HFFc6 (cell line): ENCODE measurements at regions not wholly inside any gene's neighbourhood (a gene's known extent, or its start where the extent isn't known, plus 50 kb on each side); places are given as distances from the start of the nearest gene placed in this dataset.
A peak's percentile ranks its signal among the peaks of the same experiment; 100 is the strongest.

Experiments used
- DNase-seq: peaks from one replicate; pipeline ENCODE4 v3.0.0-alpha.2; 2018
- H3K27ac Mint-ChIP-seq: 2 replicates; pipeline ENCODE4 v1.8.0; 2020; ENCODE audit warnings: mild to moderate bottlenecking, mixed read lengths
- H3K27me3 Mint-ChIP-seq: 2 replicates; pipeline ENCODE4 v1.8.0; 2021; ENCODE audit warnings: mild to moderate bottlenecking, moderate library complexity, mixed read lengths; ENCODE audit not compliant: insufficient read depth
- H3K36me3 Mint-ChIP-seq: 2 replicates; pipeline ENCODE4 v1.8.0; 2021; ENCODE audit warnings: low read depth, mixed read lengths
- H3K4me1 Mint-ChIP-seq: 2 replicates; pipeline ENCODE4 v1.8.0; 2020; ENCODE audit warnings: low read depth, mixed read lengths
- H3K4me3 Mint-ChIP-seq: 2 replicates; pipeline ENCODE4 v1.8.0; 2020; ENCODE audit warnings: mild to moderate bottlenecking, moderate library complexity, mixed read lengths
- H3K9me3 Mint-ChIP-seq: 2 replicates; pipeline ENCODE4 v1.8.0; 2020; ENCODE audit warnings: mild to moderate bottlenecking, mixed read lengths
- TF ChIP-seq, protein P1 (sequence below): fragments of 200-600 bp; sonication (generic); IDR thresholded peaks from 2 replicates; pipeline ENCODE4 v1.5.0; 2021; ENCODE audit warnings: antibody characterized with exemption, mild to moderate bottlenecking

DNA sequence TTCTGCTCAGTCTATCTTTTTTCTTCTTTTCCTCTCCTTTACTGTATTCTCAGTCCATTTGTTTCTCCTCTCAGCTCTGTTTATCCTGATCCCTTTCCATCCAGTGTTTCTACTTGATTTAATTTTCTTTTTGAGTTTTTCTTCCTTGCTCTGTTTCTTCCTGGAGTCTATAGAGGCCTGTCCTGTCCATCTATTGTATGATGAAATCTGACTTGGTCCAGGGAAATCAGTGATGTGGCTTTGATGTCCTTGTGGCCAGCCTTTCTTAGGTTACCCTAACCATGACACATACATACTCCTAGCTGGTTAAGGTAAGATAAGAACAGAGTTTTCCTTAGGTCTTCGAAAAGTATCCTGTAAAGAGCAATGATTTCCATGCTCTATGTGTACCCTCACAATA lies 89.3 kb upstream of the LNX1 start:
- Mint-ChIP-seq H3K4me1 (peaks cover 63% of the 10 kb centered on the region), H3K27me3 (no peaks in the 10 kb centered on the region), H3K4me3 (no peak overlapping the region), H3K36me3 (peaks cover 11% of the 10 kb centered on the region; the same call in 1 of the 2 replicates), H3K9me3 (no peaks in the 10 kb centered on the region), H3K27ac (no peak overlapping the region)
- TF ChIP-seq, protein P1, sequence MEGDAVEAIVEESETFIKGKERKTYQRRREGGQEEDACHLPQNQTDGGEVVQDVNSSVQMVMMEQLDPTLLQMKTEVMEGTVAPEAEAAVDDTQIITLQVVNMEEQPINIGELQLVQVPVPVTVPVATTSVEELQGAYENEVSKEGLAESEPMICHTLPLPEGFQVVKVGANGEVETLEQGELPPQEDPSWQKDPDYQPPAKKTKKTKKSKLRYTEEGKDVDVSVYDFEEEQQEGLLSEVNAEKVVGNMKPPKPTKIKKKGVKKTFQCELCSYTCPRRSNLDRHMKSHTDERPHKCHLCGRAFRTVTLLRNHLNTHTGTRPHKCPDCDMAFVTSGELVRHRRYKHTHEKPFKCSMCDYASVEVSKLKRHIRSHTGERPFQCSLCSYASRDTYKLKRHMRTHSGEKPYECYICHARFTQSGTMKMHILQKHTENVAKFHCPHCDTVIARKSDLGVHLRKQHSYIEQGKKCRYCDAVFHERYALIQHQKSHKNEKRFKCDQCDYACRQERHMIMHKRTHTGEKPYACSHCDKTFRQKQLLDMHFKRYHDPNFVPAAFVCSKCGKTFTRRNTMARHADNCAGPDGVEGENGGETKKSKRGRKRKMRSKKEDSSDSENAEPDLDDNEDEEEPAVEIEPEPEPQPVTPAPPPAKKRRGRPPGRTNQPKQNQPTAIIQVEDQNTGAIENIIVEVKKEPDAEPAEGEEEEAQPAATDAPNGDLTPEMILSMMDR: no peak
- DNase-seq: no peak

DNA sequence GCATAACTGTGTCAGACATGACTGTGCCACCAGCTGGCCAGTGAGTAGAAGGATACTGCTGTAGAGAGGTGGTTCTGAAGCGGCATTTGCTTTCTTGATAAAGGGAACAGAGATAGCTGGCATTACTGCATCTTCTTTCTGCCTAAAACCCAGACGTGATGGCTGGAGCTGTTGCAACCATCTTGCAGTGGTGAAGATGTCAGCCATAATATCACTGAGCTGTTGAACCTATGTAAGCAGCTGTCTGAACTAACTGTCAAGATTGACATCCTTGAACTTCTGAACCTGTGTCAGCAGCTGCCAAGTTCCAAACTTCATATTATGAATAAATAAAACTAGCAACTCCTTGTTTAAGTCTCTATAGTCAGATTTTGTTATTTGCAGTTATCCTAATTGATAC lies 88.9 kb upstream of the LNX1 start:
- DNase-seq: no peak
- Mint-ChIP-seq H3K4me1 (peaks cover 63% of the 10 kb centered on the region), H3K27ac (no peak overlapping the region), H3K9me3 (no peaks in the 10 kb centered on the region), H3K36me3 (peaks cover 11% of the 10 kb centered on the region; the same call in 1 of the 2 replicates), H3K27me3 (no peaks in the 10 kb centered on the region), H3K4me3 (no peak overlapping the region)
- TF ChIP-seq, protein P1: no peak

DNA sequence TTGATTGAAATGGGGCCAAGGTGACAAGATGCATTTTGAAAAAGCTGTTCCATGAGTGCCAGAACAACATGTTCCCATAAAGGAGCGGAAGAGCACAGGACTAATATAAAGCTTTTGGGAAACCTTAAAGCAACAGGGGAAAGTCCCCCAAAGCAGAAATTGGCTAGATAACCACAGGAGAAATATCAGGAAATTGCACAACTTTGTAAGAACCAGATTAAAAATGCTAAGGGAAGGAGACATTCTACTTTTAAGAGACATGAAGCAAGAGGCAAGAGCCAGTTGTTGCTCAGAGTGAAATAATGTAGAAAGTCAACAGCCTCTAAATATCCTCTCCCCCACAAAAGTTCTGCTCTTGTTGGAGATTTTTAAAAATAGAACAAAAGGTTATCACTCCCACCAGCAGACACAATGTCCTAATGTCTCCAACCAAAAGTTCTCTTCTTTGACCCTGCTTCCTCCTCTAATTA lies 85.2 kb upstream of the LNX1 start:
- Mint-ChIP-seq H3K9me3 (no peaks in the 10 kb centered on the region), H3K27me3 (no peaks in the 10 kb centered on the region), H3K4me3 (no peak overlapping the region), H3K4me1 (peaks cover 35% of the 10 kb centered on the region), H3K36me3 (peaks cover 8% of the 10 kb centered on the region; the same call in 1 of the 2 replicates), H3K27ac (0 out of 2 replicates have a peak overlapping the region, but pooled peaks have one; percentile 5)
- TF ChIP-seq, protein P1: no peak
- DNase-seq: no peak

DNA sequence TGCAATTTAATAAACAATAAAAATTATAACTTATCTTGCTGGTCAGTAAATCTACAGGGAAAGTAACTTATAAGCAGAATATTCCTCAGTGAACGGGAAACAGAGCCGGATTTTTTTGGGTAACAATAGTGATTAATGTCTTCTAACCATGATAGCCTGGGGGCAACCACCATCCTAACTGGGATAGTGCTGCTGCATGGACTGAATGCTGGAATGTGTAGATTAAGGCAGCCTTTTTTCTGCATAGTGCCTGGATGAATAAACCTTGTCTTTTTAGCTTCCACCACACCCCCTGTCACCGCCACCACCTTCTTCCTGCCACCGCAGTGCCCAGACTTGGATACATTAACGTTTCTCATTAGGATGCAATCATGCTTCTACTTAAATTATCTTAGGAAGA lies 83.6 kb upstream of the LNX1 start:
- H3K4me1 Mint-ChIP-seq: peaks cover 26% of the 10 kb centered on the region
- no peak overlapping the region for H3K4me3 Mint-ChIP-seq
- H3K36me3 Mint-ChIP-seq: no peaks in the 10 kb centered on the region
- TF ChIP-seq, protein P1: no peak
- no peaks in the 10 kb centered on the region for H3K9me3 Mint-ChIP-seq
- H3K27ac Mint-ChIP-seq: no peak overlapping the region
- H3K27me3 Mint-ChIP-seq: no peaks in the 10 kb centered on the region
- DNase-seq: no peak

DNA sequence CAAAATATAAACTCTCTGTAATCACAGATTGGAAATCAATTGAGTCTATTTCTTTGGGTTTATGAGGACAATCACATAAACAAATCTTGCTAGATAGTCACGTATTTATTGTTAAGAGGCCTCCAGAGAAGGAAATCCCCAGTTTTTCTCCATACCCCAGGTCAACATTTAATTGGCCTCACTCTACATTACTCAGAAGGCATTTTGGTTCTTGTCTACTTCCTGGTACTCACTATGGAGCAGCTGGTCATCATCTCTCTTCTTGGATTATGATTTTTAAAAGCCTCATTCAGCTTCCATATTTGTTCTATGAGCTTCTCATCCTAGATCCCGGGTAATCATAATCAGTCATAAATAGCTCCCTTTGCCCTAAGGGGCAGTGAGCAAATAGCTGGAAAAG lies 81.6 kb upstream of the LNX1 start:
- H3K27me3 Mint-ChIP-seq: no peaks in the 10 kb centered on the region; the same call in 1 of the 2 replicates
- peaks cover 7% of the 10 kb centered on the region; the same call in 1 of the 2 replicates for H3K9me3 Mint-ChIP-seq
- TF ChIP-seq, protein P1: no peak
- H3K27ac Mint-ChIP-seq: no peak overlapping the region
- peaks cover 26% of the 10 kb centered on the region for H3K4me1 Mint-ChIP-seq
- H3K4me3 Mint-ChIP-seq: no peak overlapping the region
- peaks cover 7% of the 10 kb centered on the region; the same call in 1 of the 2 replicates for H3K36me3 Mint-ChIP-seq
- no peak for DNase-seq
